LNCaP clone FGC (cell line): ENCODE measurements at regions not wholly inside any gene's neighbourhood (a gene's known extent, or its start where the extent isn't known, plus 50 kb on each side); places are given as distances from the start of the nearest gene placed in this dataset.
A peak's percentile ranks its signal among the peaks of the same experiment; 100 is the strongest.

Experiments used
- DNase-seq: peaks from one replicate; pipeline ENCODE4 v3.0.0-alpha.2; 2011; ENCODE audit warnings: low read depth
- H3K4me3 ChIP-seq: 2 replicates; pipeline ENCODE4 v1.5.1; 2011; ENCODE audit warnings: mild to moderate bottlenecking, low read depth, low read length, control low read depth
- CTCF ChIP-seq: IDR thresholded peaks from 2 replicates; pipeline ENCODE4 v1.5.1; 2012; ENCODE audit warnings: mild to moderate bottlenecking; ENCODE audit not compliant: control insufficient read depth, insufficient read depth; ENCODE audit errors: extremely low read depth

- H3K4me3 ChIP-seq: no peak overlapping the region
- DNase-seq: no peak
- no peak for TF ChIP-seq CTCF
These were observed 277.0 kb upstream of the EDA2R start for GRCh38 chrX:66915893-66916292.

- H3K4me3 ChIP-seq: no peak overlapping the region
- DNase-seq: no peak
- no peak for TF ChIP-seq CTCF
These were observed 275.2 kb upstream of the EDA2R start for GRCh38 chrX:66914080-66914479.

- DNase-seq: no peak
- H3K4me3 ChIP-seq: no peak overlapping the region
- TF ChIP-seq CTCF: no peak
These were observed 273.5 kb upstream of the EDA2R start for GRCh38 chrX:66912417-66912816.

- peak; percentile 92 for DNase-seq
- no peak overlapping the region for H3K4me3 ChIP-seq
- no peak for TF ChIP-seq CTCF
These were observed 263.2 kb upstream of the EDA2R start for GRCh38 chrX:66902081-66902480.

GRCh38 chrX:66900886-66901285 lies 262.0 kb upstream of the EDA2R start:
- TF ChIP-seq CTCF: no peak
- no peak for DNase-seq
- no peak overlapping the region for H3K4me3 ChIP-seq

- DNase-seq: no peak
- H3K4me3 ChIP-seq: no peak overlapping the region
- TF ChIP-seq CTCF: no peak
These were observed 253.1 kb upstream of the EDA2R start for GRCh38 chrX:66892004-66892403.

- no peak for DNase-seq
- no peak for TF ChIP-seq CTCF
- no peak overlapping the region for H3K4me3 ChIP-seq
These were observed 250.5 kb upstream of the EDA2R start for GRCh38 chrX:66889418-66889817.
